IMR-90 (cell line): ENCODE measurements at regions not wholly inside any gene's neighbourhood (a gene's known extent, or its start where the extent isn't known, plus 50 kb on each side); places are given as distances from the start of the nearest gene placed in this dataset.

Experiments
- ATAC-seq: fragments of 200-7000 bp; cut with Tn5 transposase; 2 replicates; pipeline ENCODE4 v1.9.1; 2020; ENCODE audit warnings: low read depth, mild to moderate bottlenecking, moderate library complexity
- BruUV-seq: library from RNA; stranded (reverse); fragments of 400-500 nt; replicated peaks from 2 replicates; lab custom pipeline; 2021; lab: Mats Ljungman, UMichigan
- CTCF ChIA-PET: fragments of 300-600 bp; formaldehyde crosslinking; extraction: SDS; loops from one replicate; lab custom pipeline; 2021; ENCODE audit warnings: antibody characterized with exemption; lab: Yijun Ruan, JAX
- POLR2A ChIA-PET: fragments of 300-600 bp; sonication (Branson Sonifier 250); formaldehyde crosslinking; loops from one replicate; lab custom pipeline; 2022; ENCODE audit warnings: antibody characterized with exemption; ENCODE audit not compliant: unreplicated experiment; lab: Charles Lee
- DNase-seq: peaks from one replicate; pipeline ENCODE4 v3.0.0; 2013
- H2AFZ ChIP-seq: replicated peaks from 2 replicates; pipeline ENCODE3; 2013; ENCODE audit warnings: low read length, mild to moderate bottlenecking; ENCODE audit not compliant: poor library complexity
- H2AK5ac ChIP-seq: 2 replicates; pipeline ENCODE4 v1.6.1; 2013; ENCODE audit warnings: low read depth, low read length, inconsistent platforms
- H2AK9ac ChIP-seq: replicated peaks from 2 replicates; pipeline ENCODE3; 2013; ENCODE audit warnings: mild to moderate bottlenecking, low read depth, low read length, moderate library complexity; ENCODE audit not compliant: poor library complexity
- H2BK120ac ChIP-seq: 2 replicates; pipeline ENCODE4 v1.6.1; 2013; ENCODE audit warnings: low read depth, low read length, inconsistent platforms
- H2BK15ac ChIP-seq: 3 replicates; pipeline ENCODE4 v1.6.1; 2013; ENCODE audit warnings: low read depth, low read length, inconsistent platforms
- H2BK20ac ChIP-seq: 2 replicates; pipeline ENCODE4 v1.6.1; 2013; ENCODE audit warnings: low read depth, mild to moderate bottlenecking, inconsistent platforms, low read length, moderate library complexity
- H2BK5ac ChIP-seq: 2 replicates; pipeline ENCODE4 v1.6.1; 2013; ENCODE audit warnings: mild to moderate bottlenecking, low read depth, low read length, inconsistent platforms; ENCODE audit not compliant: poor library complexity, severe bottlenecking
- H3K14ac ChIP-seq: replicated peaks from 2 replicates; pipeline ENCODE4 v1.6.1; 2013; ENCODE audit warnings: low read depth, low read length, inconsistent platforms
- H3K18ac ChIP-seq: 2 replicates; pipeline ENCODE4 v1.6.1; 2013; ENCODE audit warnings: low read depth, low read length, control low read depth
- H3K23ac ChIP-seq: 2 replicates; pipeline ENCODE4 v1.6.1; 2013; ENCODE audit warnings: low read depth, low read length, inconsistent platforms
- H3K27ac ChIP-seq: 2 replicates; pipeline ENCODE4 v1.5.1; 2013; ENCODE audit warnings: mild to moderate bottlenecking, control low read depth, low read length; ENCODE audit not compliant: insufficient read depth
- H3K27me3 ChIP-seq: 2 replicates; pipeline ENCODE4 v1.6.1; 2013; ENCODE audit warnings: low read length; ENCODE audit not compliant: control insufficient read depth, insufficient read depth
- H3K36me3 ChIP-seq: 2 replicates; pipeline ENCODE4 v1.6.1; 2013; ENCODE audit warnings: low read length, mixed read lengths; ENCODE audit not compliant: control insufficient read depth, insufficient read depth
- H3K4ac ChIP-seq: 2 replicates; pipeline ENCODE4 v1.6.1; 2013; ENCODE audit warnings: low read depth, low read length, inconsistent platforms
- H3K4me1 ChIP-seq: 2 replicates; pipeline ENCODE4 v1.6.1; 2013; ENCODE audit warnings: low read length, mixed read lengths; ENCODE audit not compliant: control insufficient read depth, insufficient read depth
- H3K4me2 ChIP-seq: 2 replicates; pipeline ENCODE4 v1.6.1; 2013; ENCODE audit warnings: low read depth, mild to moderate bottlenecking, control low read depth, low read length, moderate library complexity
- H3K4me3 ChIP-seq: 2 replicates; pipeline ENCODE4 v1.5.1; 2013; ENCODE audit warnings: low read depth, mild to moderate bottlenecking, control low read depth, low read length, moderate library complexity; ENCODE audit not compliant: insufficient read depth
- H3K56ac ChIP-seq: 2 replicates; pipeline ENCODE4 v1.6.1; 2013; ENCODE audit warnings: low read length, inconsistent platforms; ENCODE audit not compliant: insufficient read depth; ENCODE audit errors: extremely low read depth
- H3K79me1 ChIP-seq, 2 experiments: 2 replicates each; pipeline ENCODE4 v1.6.1; 2013; ENCODE audit warnings: low read length in 2 of 2, inconsistent platforms in 1 of 2, low read depth in 1 of 2
- H3K9ac ChIP-seq: 2 replicates; pipeline ENCODE4 v1.6.1; 2013; ENCODE audit warnings: low read depth, low read length, control low read depth
- H3K9me1 ChIP-seq: 2 replicates; pipeline ENCODE4 v1.6.1; 2013; ENCODE audit warnings: low read length, inconsistent platforms; ENCODE audit not compliant: insufficient read depth
- H3K9me3 ChIP-seq: 2 replicates; pipeline ENCODE4 v1.6.1; 2013; ENCODE audit warnings: low read length; ENCODE audit not compliant: control insufficient read depth, insufficient read depth
- H4K20me1 ChIP-seq: 2 replicates; pipeline ENCODE4 v1.6.1; 2013; ENCODE audit warnings: low read length, inconsistent platforms; ENCODE audit not compliant: insufficient read depth
- H4K5ac ChIP-seq: 2 replicates; pipeline ENCODE4 v1.6.1; 2013; ENCODE audit warnings: mild to moderate bottlenecking, low read depth, low read length, control low read depth
- H4K8ac ChIP-seq, 2 experiments: 2 replicates each; pipeline ENCODE4 v1.6.1; 2013; ENCODE audit warnings: low read depth in 2 of 2, low read length in 2 of 2, control low read depth in 1 of 2, inconsistent platforms in 1 of 2
- H4K91ac ChIP-seq: 2 replicates; pipeline ENCODE4 v1.6.1; 2013; ENCODE audit warnings: low read depth, low read length, inconsistent platforms; ENCODE audit not compliant: insufficient read depth
- NFE2L2 ChIP-seq: fragments of 150-350 bp; IDR thresholded peaks from 2 replicates; pipeline ENCODE4 v1.6.1; 2016; ENCODE audit warnings: low read depth, mild to moderate bottlenecking, low read length
- RAD21 ChIP-seq: IDR thresholded peaks from 2 replicates; pipeline ENCODE4 v1.6.1; 2012; ENCODE audit warnings: low read length, improper control_type of control experiment
- RCOR1 ChIP-seq: IDR thresholded peaks from 2 replicates; pipeline ENCODE4 v1.6.1; 2012; ENCODE audit warnings: mild to moderate bottlenecking, low read length, improper control_type of control experiment; ENCODE audit not compliant: insufficient replicate concordance
- SMC3 ChIP-seq: fragments of 150-350 bp; IDR thresholded peaks from 2 replicates; pipeline ENCODE4 v1.6.1; 2016; ENCODE audit warnings: low read depth, mild to moderate bottlenecking, antibody characterized with exemption, low read length, moderate library complexity
- WGBS, 2 experiments: methylation state at CpG; one replicate each; pipeline versions ENCODE4 v1.1.5 to v1.1.7; 2013; ENCODE audit warnings: missing lambda C conversion rate in 2 of 2; ENCODE audit not compliant: insufficient read length in 1 of 2; ENCODE audit errors: extremely low coverage in 2 of 2; 5-methylcytosine and 5-hydroxymethylcytosine counted together
- dilution Hi-C: fragments of 300-500 bp; cut with HindIII; formaldehyde crosslinking; loops from one replicate; pipeline ENCODE4 v1.14.3; 2018; ENCODE audit warnings: low sequenced_read_pairs; ENCODE audit not compliant: unreplicated experiment
- in situ Hi-C: fragments of 300-500 bp; cut with MboI; formaldehyde crosslinking; loops from 3 replicates; pipeline ENCODE4 v1.14.3; 2019; ENCODE audit warnings: low sequenced_read_pairs, inconsistent platforms, mixed read lengths
- intact Hi-C: fragments of 100-400 bp; cut with micrococcal nuclease; formaldehyde crosslinking; loops from 2 replicates; pipeline ENCODE4 v1.10.0; 2022
- TF ChIP-seq, protein P1 (sequence below): fragments of 150-350 bp; IDR thresholded peaks from 2 replicates; pipeline ENCODE4 v1.6.1; 2016; ENCODE audit warnings: low read depth, mild to moderate bottlenecking, low read length, moderate library complexity, borderline replicate concordance
- TF ChIP-seq, protein P2 (sequence below): conservative IDR thresholded peaks from 2 replicates; pipeline ENCODE4 v1.5.1; 2012; ENCODE audit warnings: mild to moderate bottlenecking, low read depth, low read length, improper control_type of control experiment

DNA sequence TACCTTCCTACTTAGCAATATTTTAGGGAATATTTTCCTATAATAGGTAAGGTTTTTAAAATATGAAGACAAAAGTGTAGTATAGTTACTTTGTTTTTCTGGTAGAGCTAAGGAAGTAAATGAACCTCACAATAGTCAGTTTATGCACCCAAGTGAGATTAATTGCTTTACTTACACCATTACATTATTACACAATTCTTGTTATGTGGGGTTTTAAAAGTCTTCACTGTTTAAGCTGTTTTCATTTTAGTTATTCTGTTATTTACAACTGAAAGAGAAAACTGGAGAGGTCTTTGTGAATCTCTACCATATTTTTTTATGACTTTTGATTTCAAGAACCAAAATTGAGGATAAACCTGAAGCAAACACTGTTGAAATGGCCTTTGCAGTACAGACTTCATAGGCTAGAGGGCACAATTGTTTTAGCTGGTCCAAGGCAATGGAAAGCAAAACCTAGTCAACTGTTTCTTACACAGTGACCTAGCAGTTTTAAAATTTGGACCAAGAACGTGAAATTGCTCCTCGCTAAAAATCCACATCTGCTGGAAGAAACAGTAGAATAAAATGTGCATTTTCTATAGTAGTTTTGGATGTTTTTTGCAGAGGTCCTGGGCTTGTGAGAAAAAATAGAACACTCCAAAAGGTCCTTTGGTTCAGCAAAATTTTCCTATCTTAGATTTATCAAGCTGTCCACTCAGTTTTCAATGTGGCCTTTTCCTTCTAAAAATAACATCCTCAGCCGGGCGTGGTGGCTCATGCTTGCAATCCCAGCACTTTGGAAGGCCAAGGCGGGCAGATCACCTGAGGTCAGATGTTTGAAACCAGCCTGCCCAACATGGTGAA, 66.4 kb upstream of the FER start:
- H3K9me3 ChIP-seq, result no peaks in the 10 kb centered on the region
- intact Hi-C loops (loop anchor here (5.0 kb wide), 4 partner anchors 159 to 1006 kb away; partner anchors contain the start of gene MAN2A1), dilution Hi-C loops (no loop called here), in situ Hi-C loops (no loop called here)
- no peak overlapping the region for H2AK9ac ChIP-seq
- no peak overlapping the region for H3K4me3 ChIP-seq
- H3K56ac ChIP-seq, result no peak overlapping the region
- H4K20me1 ChIP-seq, result no peaks in the 10 kb centered on the region
- H2BK15ac ChIP-seq, result no peak overlapping the region
- H3K27ac ChIP-seq, result no peak overlapping the region
- H2BK20ac ChIP-seq, result no peak overlapping the region
- ATAC-seq, result peak; percentile 95
- H4K91ac ChIP-seq, result no peak overlapping the region
- no peak overlapping the region for H3K23ac ChIP-seq
- no CpG with 5 or more reads among the region's 5 CpGs for WGBS, 2 experiments
- H2AFZ ChIP-seq, result no peak overlapping the region
- no peak overlapping the region for H3K14ac ChIP-seq
- H3K4ac ChIP-seq, result no peak overlapping the region
- no peak overlapping the region for H2AK5ac ChIP-seq
- H3K79me1 ChIP-seq, result no peaks in the 10 kb centered on the region
- H3K4me2 ChIP-seq, result no peak overlapping the region
- peaks cover 7% of the 10 kb centered on the region for H3K27me3 ChIP-seq
- ChIA-PET CTCF (interaction anchor here (0.7 to 1.8 kb wide), 6 partner anchors 8 to 425 kb away, joined by 3 to 9 read pairs (median 3); no protein-coding TSS in a partner anchor), POLR2A (no interaction called here)
- no TSS peak for BruUV-seq
- no peak overlapping the region for H4K8ac ChIP-seq
- H3K9me1 ChIP-seq, result no peaks in the 10 kb centered on the region
- no peaks in the 10 kb centered on the region for H3K36me3 ChIP-seq
- no peak overlapping the region for H3K18ac ChIP-seq
- H2BK5ac ChIP-seq, result no peak overlapping the region
- H3K9ac ChIP-seq, result no peak overlapping the region
- H2BK120ac ChIP-seq, result no peak overlapping the region
- H3K4me1 ChIP-seq, result no peaks in the 10 kb centered on the region
- no peak overlapping the region for H4K5ac ChIP-seq
- TF ChIP-seq RAD21, result peak; percentile 88
- TF ChIP-seq, protein P1, sequence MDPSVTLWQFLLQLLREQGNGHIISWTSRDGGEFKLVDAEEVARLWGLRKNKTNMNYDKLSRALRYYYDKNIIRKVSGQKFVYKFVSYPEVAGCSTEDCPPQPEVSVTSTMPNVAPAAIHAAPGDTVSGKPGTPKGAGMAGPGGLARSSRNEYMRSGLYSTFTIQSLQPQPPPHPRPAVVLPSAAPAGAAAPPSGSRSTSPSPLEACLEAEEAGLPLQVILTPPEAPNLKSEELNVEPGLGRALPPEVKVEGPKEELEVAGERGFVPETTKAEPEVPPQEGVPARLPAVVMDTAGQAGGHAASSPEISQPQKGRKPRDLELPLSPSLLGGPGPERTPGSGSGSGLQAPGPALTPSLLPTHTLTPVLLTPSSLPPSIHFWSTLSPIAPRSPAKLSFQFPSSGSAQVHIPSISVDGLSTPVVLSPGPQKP, result no peak
- peak; percentile 57; the same call in 1 of the 2 replicates for TF ChIP-seq NFE2L2
- no peak for TF ChIP-seq RCOR1
- TF ChIP-seq, protein P2, sequence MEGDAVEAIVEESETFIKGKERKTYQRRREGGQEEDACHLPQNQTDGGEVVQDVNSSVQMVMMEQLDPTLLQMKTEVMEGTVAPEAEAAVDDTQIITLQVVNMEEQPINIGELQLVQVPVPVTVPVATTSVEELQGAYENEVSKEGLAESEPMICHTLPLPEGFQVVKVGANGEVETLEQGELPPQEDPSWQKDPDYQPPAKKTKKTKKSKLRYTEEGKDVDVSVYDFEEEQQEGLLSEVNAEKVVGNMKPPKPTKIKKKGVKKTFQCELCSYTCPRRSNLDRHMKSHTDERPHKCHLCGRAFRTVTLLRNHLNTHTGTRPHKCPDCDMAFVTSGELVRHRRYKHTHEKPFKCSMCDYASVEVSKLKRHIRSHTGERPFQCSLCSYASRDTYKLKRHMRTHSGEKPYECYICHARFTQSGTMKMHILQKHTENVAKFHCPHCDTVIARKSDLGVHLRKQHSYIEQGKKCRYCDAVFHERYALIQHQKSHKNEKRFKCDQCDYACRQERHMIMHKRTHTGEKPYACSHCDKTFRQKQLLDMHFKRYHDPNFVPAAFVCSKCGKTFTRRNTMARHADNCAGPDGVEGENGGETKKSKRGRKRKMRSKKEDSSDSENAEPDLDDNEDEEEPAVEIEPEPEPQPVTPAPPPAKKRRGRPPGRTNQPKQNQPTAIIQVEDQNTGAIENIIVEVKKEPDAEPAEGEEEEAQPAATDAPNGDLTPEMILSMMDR, result peak; percentile 89
- TF ChIP-seq SMC3, result peak; percentile 90
- DNase-seq, result peak; percentile 78
